Astrocyte (in vitro differentiated cells and primary cell): ENCODE measurements at regions not wholly inside any gene's neighbourhood (a gene's known extent, or its start where the extent isn't known, plus 50 kb on each side); places are given as distances from the start of the nearest gene placed in this dataset.

Source experiments
- DNase-seq: peaks from one replicate; pipeline ENCODE4 v3.0.0-alpha.2; 2010; ENCODE audit warnings: low read depth
- FAIRE-seq: peaks from 2 replicates; lab custom pipeline; 2011; peaks lifted over from hg19 to GRCh38; lab: Jason Lieb, UNC
- H2AFZ ChIP-seq: 2 replicates; pipeline ENCODE4 v1.6.0; 2012; ENCODE audit warnings: low read depth, low read length, inconsistent platforms
- H3K27ac ChIP-seq: 2 replicates; pipeline ENCODE4 v1.5.1; 2011; ENCODE audit warnings: low read depth, low read length, inconsistent platforms
- H3K27me3 ChIP-seq: 2 replicates; pipeline ENCODE4 v1.6.0; 2011; ENCODE audit warnings: low read length, inconsistent platforms; ENCODE audit not compliant: insufficient read depth
- H3K36me3 ChIP-seq: 2 replicates; pipeline ENCODE4 v1.5.1; 2011; ENCODE audit warnings: low read length, inconsistent platforms; ENCODE audit not compliant: insufficient read depth
- H3K4me1 ChIP-seq: 2 replicates; pipeline ENCODE4 v1.5.1; 2011; ENCODE audit warnings: low read length, inconsistent platforms; ENCODE audit not compliant: insufficient read depth
- H3K4me2 ChIP-seq: 2 replicates; pipeline ENCODE4 v1.6.0; 2012; ENCODE audit warnings: low read length, inconsistent platforms
- H3K4me3 ChIP-seq: 2 replicates; pipeline ENCODE4 v1.5.1; 2011; ENCODE audit warnings: low read depth, mild to moderate bottlenecking, low read length, inconsistent platforms; ENCODE audit not compliant: insufficient read depth
- H3K79me2 ChIP-seq: 2 replicates; pipeline ENCODE4 v1.6.0; 2012; ENCODE audit warnings: mild to moderate bottlenecking, low read length, inconsistent platforms; ENCODE audit not compliant: insufficient read depth
- H3K9ac ChIP-seq: 2 replicates; pipeline ENCODE4 v1.6.0; 2012; ENCODE audit warnings: mild to moderate bottlenecking, low read length, inconsistent platforms
- H3K9me3 ChIP-seq: 2 replicates; pipeline ENCODE4 v1.5.1; 2012; ENCODE audit warnings: low read depth, mild to moderate bottlenecking, low read length, inconsistent platforms; ENCODE audit not compliant: insufficient read depth
- H4K20me1 ChIP-seq: 2 replicates; pipeline ENCODE4 v1.6.0; 2012; ENCODE audit warnings: low read length, inconsistent platforms; ENCODE audit not compliant: insufficient read depth
- H3K27ac Mint-ChIP-seq: one replicate; pipeline ENCODE4 v1.8.0; 2021; ENCODE audit warnings: mild to moderate bottlenecking, mixed read lengths; ENCODE audit not compliant: unreplicated experiment
- H3K27me3 Mint-ChIP-seq: one replicate; pipeline ENCODE4 v1.8.0; 2021; ENCODE audit warnings: low read depth, mixed read lengths; ENCODE audit not compliant: unreplicated experiment
- H3K36me3 Mint-ChIP-seq: one replicate; pipeline ENCODE4 v1.8.0; 2021; ENCODE audit warnings: low read depth, mixed read lengths; ENCODE audit not compliant: unreplicated experiment
- H3K4me1 Mint-ChIP-seq: one replicate; pipeline ENCODE4 v1.8.0; 2021; ENCODE audit warnings: low read depth, mixed read lengths; ENCODE audit not compliant: unreplicated experiment
- H3K4me3 Mint-ChIP-seq: one replicate; pipeline ENCODE4 v1.8.0; 2021; ENCODE audit warnings: mild to moderate bottlenecking, moderate library complexity, mixed read lengths; ENCODE audit not compliant: unreplicated experiment
- H3K9me3 Mint-ChIP-seq: one replicate; pipeline ENCODE4 v1.8.0; 2021; ENCODE audit warnings: mild to moderate bottlenecking, mixed read lengths; ENCODE audit not compliant: unreplicated experiment
- EZH2 ChIP-seq: IDR thresholded peaks from 2 replicates; pipeline ENCODE4 v1.6.1; 2012; ENCODE audit warnings: mild to moderate bottlenecking, low read length, inconsistent platforms; ENCODE audit not compliant: insufficient read depth
- TF ChIP-seq, protein P1 (sequence below): IDR thresholded peaks from 2 replicates; pipeline ENCODE4 v1.5.1; 2011; ENCODE audit warnings: low read depth, mild to moderate bottlenecking, inconsistent platforms, low read length, moderate library complexity; ENCODE audit not compliant: insufficient read depth

DNA sequence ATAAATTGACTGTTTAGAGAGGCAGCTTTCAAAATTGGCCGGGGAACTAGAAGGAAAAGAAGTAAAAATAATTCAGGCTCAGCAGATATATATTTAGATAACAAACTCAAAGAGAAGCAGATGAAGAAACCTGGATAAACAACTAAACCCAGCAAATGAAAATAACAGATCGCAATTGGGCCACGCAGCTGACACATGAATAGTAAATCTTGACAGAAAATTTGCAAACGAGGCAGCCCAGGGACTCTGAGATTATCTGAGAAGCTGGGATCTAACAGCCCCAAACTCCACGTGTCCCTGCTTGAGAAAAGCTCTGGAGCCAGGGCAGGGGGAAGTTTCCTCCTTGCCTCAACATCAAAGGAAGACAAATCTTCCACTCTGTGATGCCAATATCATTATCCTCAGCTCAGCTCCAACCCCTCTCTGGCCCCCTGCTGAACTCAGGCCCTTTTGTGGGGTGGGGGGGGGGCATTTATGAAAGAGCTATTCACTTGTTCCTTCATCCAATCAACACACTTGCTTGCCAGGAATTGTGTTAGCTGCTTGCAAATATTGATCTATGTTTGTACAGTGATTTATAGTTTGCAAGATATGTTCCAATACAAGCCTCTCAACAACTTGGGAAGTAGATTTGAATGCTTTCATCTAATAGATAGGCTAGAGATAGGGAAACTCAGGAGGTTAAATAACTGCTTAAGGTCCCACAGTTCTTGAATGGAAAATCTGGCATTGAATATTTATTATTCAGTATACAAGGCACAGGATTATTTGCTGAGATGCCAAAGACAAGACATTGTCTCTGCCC, 72.5 kb upstream of the C11orf87 start:
- no peak for TF ChIP-seq EZH2
- TF ChIP-seq, protein P1, sequence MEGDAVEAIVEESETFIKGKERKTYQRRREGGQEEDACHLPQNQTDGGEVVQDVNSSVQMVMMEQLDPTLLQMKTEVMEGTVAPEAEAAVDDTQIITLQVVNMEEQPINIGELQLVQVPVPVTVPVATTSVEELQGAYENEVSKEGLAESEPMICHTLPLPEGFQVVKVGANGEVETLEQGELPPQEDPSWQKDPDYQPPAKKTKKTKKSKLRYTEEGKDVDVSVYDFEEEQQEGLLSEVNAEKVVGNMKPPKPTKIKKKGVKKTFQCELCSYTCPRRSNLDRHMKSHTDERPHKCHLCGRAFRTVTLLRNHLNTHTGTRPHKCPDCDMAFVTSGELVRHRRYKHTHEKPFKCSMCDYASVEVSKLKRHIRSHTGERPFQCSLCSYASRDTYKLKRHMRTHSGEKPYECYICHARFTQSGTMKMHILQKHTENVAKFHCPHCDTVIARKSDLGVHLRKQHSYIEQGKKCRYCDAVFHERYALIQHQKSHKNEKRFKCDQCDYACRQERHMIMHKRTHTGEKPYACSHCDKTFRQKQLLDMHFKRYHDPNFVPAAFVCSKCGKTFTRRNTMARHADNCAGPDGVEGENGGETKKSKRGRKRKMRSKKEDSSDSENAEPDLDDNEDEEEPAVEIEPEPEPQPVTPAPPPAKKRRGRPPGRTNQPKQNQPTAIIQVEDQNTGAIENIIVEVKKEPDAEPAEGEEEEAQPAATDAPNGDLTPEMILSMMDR = no peak
- H3K4me3 Mint-ChIP-seq = no peak overlapping the region
- no peaks in the 10 kb centered on the region for H3K4me1 Mint-ChIP-seq
- DNase-seq (no peak), FAIRE-seq (no peak)
- Histone ChIP-seq H3K27me3 (no peaks in the 10 kb centered on the region), H3K9ac (no peak overlapping the region), H3K4me2 (no peak overlapping the region), H3K27ac (no peak overlapping the region), H4K20me1 (no peaks in the 10 kb centered on the region), H3K36me3 (no peaks in the 10 kb centered on the region), H3K79me2 (no peaks in the 10 kb centered on the region), H3K4me1 (no peaks in the 10 kb centered on the region), H3K9me3 (no peaks in the 10 kb centered on the region), H2AFZ (no peak overlapping the region), H3K4me3 (no peak overlapping the region)
- H3K27ac Mint-ChIP-seq = no peak overlapping the region
- H3K36me3 Mint-ChIP-seq = no peaks in the 10 kb centered on the region
- H3K9me3 Mint-ChIP-seq = no peaks in the 10 kb centered on the region
- H3K27me3 Mint-ChIP-seq = peaks cover 2% of the 10 kb centered on the region

DNA sequence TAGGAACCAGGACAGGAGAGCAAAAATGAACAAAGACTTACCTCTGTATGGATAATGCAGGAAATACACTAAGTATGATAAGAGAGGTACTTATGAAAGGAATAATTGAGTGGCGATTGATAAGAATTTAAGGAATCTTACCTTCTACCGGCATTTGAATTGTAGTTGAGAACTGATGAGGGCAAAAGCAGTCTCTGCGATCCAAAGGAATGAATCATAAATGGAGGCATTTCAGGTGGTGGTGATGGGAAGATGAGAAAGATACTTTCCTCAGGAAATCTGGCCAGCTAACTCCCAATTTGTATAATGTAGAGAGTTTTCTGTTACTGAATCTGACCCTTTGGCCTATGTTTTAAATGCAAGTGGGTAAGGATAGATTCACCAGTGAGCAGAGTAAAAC, 71.9 kb upstream of the C11orf87 start:
- H3K4me1 Mint-ChIP-seq = no peaks in the 10 kb centered on the region
- no peak for TF ChIP-seq EZH2
- TF ChIP-seq, protein P1 = no peak

DNA sequence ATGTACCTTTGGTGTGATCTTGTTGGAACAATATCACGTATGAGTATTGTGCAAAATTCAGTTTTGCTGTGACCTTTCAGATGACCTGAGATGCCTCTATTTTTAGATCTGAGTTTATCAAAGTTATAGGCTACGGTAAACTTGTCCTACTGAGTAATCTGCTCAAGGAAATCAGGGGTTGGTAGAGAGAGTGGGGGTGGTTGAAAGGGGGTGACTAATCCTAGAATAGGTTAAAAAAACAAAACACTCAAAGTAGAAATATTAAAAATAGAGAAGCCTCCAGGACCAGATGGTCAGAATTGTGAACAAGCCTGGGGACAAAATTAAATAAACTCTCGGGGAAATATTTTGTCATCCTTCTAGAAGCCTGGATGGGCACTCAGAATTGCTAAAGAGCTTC, 59.9 kb upstream of the C11orf87 start:
- peaks cover 13% of the 10 kb centered on the region for H3K4me1 ChIP-seq
- Mint-ChIP-seq H3K4me3 (no peak overlapping the region), H3K27me3 (no peaks in the 10 kb centered on the region), H3K4me1 (peaks cover 10% of the 10 kb centered on the region), H3K9me3 (no peaks in the 10 kb centered on the region), H3K27ac (no peak overlapping the region), H3K36me3 (no peaks in the 10 kb centered on the region)
- H2AFZ ChIP-seq = no peak overlapping the region
- H3K79me2 ChIP-seq = no peaks in the 10 kb centered on the region
- FAIRE-seq (no peak), DNase-seq (peak; percentile 37)
- H3K27ac ChIP-seq = no peak overlapping the region
- H3K9me3 ChIP-seq = no peaks in the 10 kb centered on the region
- H4K20me1 ChIP-seq = no peaks in the 10 kb centered on the region
- H3K36me3 ChIP-seq = no peaks in the 10 kb centered on the region
- H3K27me3 ChIP-seq = no peaks in the 10 kb centered on the region
- H3K9ac ChIP-seq = no peak overlapping the region
- no peak for TF ChIP-seq EZH2
- peak overlapping the region; percentile 0 for H3K4me3 ChIP-seq
- H3K4me2 ChIP-seq = peak overlapping the region; percentile 75

More for the DNA sequence above, 71.9 kb upstream of the C11orf87 start:
- Mint-ChIP-seq H3K9me3 (no peaks in the 10 kb centered on the region), H3K27me3 (peaks cover 2% of the 10 kb centered on the region), H3K4me3 (no peak overlapping the region), H3K36me3 (no peaks in the 10 kb centered on the region), H3K27ac (no peak overlapping the region)
- Histone ChIP-seq H3K4me3 (no peak overlapping the region), H2AFZ (no peak overlapping the region), H3K4me2 (no peak overlapping the region), H3K9me3 (no peaks in the 10 kb centered on the region), H3K79me2 (no peaks in the 10 kb centered on the region), H4K20me1 (no peaks in the 10 kb centered on the region), H3K9ac (no peak overlapping the region), H3K27me3 (no peaks in the 10 kb centered on the region), H3K27ac (no peak overlapping the region), H3K4me1 (no peaks in the 10 kb centered on the region), H3K36me3 (no peaks in the 10 kb centered on the region)
- no peak for DNase-seq
- FAIRE-seq = no peak
